ENCODE measurements at regions not wholly inside any gene's neighbourhood (a gene's known extent, or its start where the extent isn't known, plus 50 kb on each side); places are given as distances from the start of the nearest gene placed in this dataset.
"Not testable (repeated sequence)": the region's sequence is repeated elsewhere in the genome, so short reads cannot be mapped to it uniquely, and the experiment has no call there.

- no peak for DNase-seq
Observed at GRCh38 chr4:143819029-143819428, 86.3 kb downstream of the GYPE start.

DNA sequence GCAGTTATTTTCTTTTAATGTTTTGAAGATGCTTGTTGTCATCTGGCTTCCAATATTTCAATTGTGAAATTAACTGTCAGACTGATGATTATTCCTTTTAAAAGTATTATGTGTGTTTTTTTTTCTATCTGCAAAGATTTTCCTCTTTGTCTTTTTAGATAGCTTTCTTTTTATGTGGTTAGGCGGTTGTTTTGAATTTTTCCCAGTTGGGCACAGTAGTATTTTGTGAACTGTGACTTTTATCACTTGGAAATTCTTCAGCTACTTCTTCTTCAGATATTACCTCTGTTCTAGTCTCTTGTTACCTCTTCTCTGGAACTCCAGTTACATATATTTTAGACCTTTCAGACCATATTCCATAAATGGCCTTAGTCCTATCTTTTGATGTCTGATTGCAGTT lies 87.5 kb downstream of the GYPE start:
- DNase-seq: not testable (repeated sequence)

GRCh38 chr4:143815375-143815774 lies 90.0 kb downstream of the GYPE start:
- not testable (repeated sequence) for DNase-seq

DNA sequence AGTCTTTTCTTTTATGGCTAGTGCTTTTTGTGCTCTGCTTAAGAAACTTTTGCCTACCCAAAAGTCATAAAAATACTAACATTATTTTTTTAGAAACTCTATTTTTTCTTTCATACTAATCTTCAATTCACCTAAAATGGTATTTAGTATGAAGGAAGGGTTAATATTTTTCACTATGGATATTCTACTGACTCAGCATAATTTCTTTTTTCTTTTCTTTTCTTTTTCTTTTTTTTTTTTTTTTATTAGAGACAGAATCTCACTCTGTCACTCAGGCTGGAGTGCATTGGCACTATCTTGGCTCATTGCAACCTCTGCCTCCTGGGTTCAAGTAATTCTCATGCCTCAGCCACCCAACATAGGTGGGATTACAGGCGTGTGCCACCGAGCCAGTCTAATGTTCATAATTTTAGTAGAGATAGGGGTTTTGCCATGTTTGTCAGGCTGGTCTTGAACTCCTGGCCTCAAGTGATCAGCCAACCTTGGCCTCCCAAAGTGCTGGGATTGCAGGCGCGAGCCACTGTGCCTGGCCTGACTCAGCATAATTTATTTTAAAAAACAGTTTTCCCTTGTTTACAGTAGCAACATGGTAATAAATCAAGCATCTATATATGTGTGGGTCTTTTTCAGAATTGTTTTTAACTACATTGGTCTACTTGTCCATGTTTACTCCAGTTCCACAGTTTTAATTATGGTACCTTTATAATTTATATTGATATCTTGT lies 91.8 kb downstream of the GYPE start:
- DNase-seq: not testable (repeated sequence)

GRCh38 chr4:143791693-143792092 lies 91.2 kb upstream of the FREM3 start:
- DNase-seq: not testable (repeated sequence)

DNA sequence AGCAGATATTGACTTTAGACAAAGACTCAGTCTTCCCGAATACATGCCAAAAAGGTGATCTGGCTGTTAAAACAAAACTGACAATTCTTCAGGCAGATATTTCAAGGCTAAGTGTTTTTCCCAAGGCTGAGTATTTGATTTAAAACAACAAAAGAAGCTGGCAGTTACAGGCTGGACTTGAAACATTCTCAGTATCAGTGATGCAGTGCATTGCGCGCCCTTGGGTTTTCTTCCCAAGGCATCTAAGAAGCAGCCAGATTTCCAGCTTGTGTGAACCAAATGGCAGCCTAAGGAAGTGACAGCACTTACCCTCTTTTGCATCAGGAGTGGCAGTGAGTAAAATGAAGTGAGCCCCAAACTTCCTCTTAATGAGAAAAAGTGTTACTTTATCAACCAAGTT lies 90.0 kb upstream of the FREM3 start:
- not testable (repeated sequence) for DNase-seq

DNA sequence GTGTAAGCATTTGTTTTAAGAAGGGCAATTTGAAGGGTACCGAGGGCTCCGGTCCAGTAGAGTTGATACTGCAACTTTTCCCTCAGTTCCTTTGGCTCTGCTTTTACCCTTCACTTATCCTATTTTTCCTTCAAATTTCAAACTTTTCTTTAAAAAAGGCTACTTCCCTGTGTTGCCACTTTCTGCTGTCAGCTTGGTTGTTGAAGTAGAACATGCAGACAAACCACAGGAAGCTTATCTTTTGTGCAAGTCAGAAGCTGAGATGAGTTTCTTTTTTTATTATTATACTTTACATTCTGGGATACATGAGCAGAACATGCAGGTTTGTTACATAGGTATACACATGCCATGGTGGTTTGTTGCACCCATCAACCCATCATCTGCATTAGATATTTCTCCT lies 89.1 kb upstream of the FREM3 start:
- DNase-seq: not testable (repeated sequence)

DNA sequence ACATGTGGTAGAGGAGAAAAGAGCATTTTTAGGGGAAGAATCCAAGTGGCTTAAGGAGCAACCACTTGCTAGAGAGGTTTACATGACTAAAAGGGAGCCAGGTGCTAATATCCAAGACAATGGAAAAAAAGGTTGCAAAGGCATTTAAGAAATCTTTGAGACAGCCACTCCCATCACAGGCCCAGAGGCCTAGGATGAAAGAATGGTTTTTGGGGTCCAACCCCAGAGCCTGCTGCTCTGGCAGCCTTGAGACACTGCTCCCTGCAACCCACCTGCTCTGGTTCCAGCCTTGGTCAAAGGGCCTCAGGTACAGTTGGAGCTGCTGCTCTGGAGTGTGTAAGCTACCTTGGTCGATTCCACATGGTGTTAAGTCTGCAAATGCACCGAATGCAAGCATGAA lies 84.1 kb upstream of the FREM3 start:
- DNase-seq: no peak

- DNase-seq: no peak
Observed at GRCh38 chr4:143782521-143782920, 82.0 kb upstream of the FREM3 start.

DNA sequence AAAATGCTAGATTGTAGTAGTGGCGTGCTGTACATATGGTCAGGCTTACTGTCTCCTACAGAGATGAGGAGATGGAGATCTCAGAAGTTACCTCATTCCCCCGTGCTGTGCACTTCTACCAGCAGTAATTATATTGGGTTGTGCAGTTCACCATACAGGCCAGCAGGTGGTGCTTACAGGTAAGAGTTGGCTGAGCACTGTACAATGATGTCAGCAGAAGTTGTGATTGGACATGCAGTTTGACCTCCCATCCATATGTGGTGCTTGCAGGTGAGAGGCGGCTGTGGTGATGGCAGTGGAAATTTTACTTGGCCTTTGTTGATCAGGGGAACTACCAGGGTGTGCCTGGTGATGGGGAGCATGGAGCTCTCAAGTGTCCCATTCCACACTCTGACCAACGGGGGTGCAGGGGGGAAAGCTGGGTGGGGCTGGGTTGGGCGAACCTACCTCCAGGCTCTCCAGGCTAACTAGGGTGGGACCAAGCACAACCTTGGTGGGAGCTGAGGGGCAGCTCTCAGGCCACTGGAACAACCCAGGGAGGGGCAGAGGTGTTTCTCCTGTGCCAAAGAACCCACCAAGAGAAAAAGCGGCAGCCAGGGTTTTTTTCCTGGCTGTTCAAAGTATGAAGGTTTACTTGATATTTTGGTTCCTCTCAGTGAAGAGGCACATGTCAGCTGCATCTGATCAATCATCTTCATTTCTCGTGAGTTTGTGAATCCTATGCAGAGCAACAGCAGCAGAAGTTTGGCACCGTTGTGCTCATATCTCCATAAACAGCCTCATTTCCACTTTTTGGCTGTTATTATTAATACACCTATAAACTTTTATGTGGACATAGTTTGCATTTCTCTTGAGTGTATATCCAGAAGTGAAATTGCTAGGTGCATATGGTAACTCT lies 73.8 kb upstream of the FREM3 start:
- DNase-seq: peak; percentile 83

GRCh38 chr4:143771269-143771668 lies 70.8 kb upstream of the FREM3 start:
- DNase-seq: no peak

- peak; percentile 46 for DNase-seq
Observed at GRCh38 chr4:143768007-143768591, 67.6 kb upstream of the FREM3 start.

GRCh38 chr4:143763587-143763986 lies 63.1 kb upstream of the FREM3 start:
- DNase-seq: no peak

GRCh38 chr4:143762511-143762910 lies 62.0 kb upstream of the FREM3 start:
- DNase-seq: no peak

All from islet precursor cell (in vitro differentiated cells).